SK-N-MC (cell line): ENCODE measurements at regions not wholly inside any gene's neighbourhood (a gene's known extent, or its start where the extent isn't known, plus 50 kb on each side); places are given as distances from the start of the nearest gene placed in this dataset.

Experiments
- EZH2 ChIP-seq: fragments of 200-600 bp; sonication (generic); IDR thresholded peaks from one replicate; pipeline ENCODE4 v1.6.1; 2017; ENCODE audit warnings: antibody characterized with exemption
- FOXP2 ChIP-seq: optimal IDR thresholded peaks from 2 replicates; pipeline ENCODE3; 2011; ENCODE audit warnings: mild to moderate bottlenecking, moderate library complexity; ENCODE audit not compliant: insufficient read depth; ENCODE audit errors: extremely low read length, control extremely low read depth
- POLR2AphosphoS5 ChIP-seq: IDR thresholded peaks from 2 replicates; pipeline ENCODE4 v1.6.1; 2012; ENCODE audit warnings: mild to moderate bottlenecking, low read depth, low read length, borderline replicate concordance

DNA sequence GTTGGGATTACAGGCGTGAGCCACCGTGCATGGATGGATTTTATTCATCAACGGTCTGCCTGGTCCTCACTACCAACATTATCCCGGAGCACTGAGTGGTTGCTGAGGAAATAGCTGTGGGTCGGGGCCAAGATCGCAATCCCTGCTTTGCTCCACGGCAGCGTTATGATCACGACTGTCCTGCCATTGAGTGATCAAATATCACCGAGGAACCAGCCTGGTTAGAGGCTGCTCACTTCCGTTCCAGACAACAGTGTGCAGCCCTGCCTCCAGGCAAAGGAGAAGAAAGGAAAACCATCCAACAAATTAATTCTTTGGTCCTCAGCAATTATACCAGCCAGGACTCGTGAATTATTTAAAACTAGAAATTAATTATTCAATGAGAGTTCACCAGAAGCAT is 70.6 kb upstream of the TBL1X start:
- TF ChIP-seq EZH2 (no peak), POLR2AphosphoS5 (no peak), FOXP2 (no peak)
